ENCODE measurements at regions not wholly inside any gene's neighbourhood (a gene's known extent, or its start where the extent isn't known, plus 50 kb on each side); places are given as distances from the start of the nearest gene placed in this dataset.

- H3K9me2 ChIP-seq (ENCODE audit: insufficient read depth, low read length): no peaks in the 10 kb centered on the region
- no peaks in the 10 kb centered on the region for H3K27me3 ChIP-seq (ENCODE audit: insufficient read depth, low read depth, low read length)
- H4K20me1 ChIP-seq (ENCODE audit: insufficient read depth): no peaks in the 10 kb centered on the region
- no peak overlapping the region for H3K4me2 ChIP-seq (ENCODE audit: low read length)
- no peak overlapping the region for H3K27ac ChIP-seq (ENCODE audit: low read length)
- H3K79me2 ChIP-seq (replicated peaks; ENCODE audit: insufficient read depth, low read length): no peaks in the 10 kb centered on the region
- H3K4me3 ChIP-seq (ENCODE audit: low read length): no peak overlapping the region
- H3F3A ChIP-seq (ENCODE audit: insufficient read depth, low read length, poor library complexity, severe bottlenecking): no peaks in the 10 kb centered on the region
- H3K36me3 ChIP-seq (ENCODE audit: insufficient read depth, low read length): no peaks in the 10 kb centered on the region
- H3K9me3 ChIP-seq (ENCODE audit: low read length): no peaks in the 10 kb centered on the region
- H2AFZ ChIP-seq (ENCODE audit: low read depth, low read length): no peak overlapping the region
- no peak for TF ChIP-seq EZH2 (IDR thresholded peaks at IDR 0.05; ENCODE audit: borderline replicate concordance, insufficient read depth, low read length, poor library complexity, severe bottlenecking)
- no peak for TF ChIP-seq EP300 (conservative IDR thresholded peaks at IDR 0.05; ENCODE audit: poor library complexity, severe bottlenecking)
- TF ChIP-seq POLR2AphosphoS5 (IDR thresholded peaks at IDR 0.05): no peak
- no peak for TF ChIP-seq SMC3 (conservative IDR thresholded peaks at IDR 0.05; ENCODE audit: poor library complexity)
- no peak for TF ChIP-seq MXI1 (conservative IDR thresholded peaks at IDR 0.05; ENCODE audit: poor library complexity, severe bottlenecking)
- TF ChIP-seq, protein P1, sequence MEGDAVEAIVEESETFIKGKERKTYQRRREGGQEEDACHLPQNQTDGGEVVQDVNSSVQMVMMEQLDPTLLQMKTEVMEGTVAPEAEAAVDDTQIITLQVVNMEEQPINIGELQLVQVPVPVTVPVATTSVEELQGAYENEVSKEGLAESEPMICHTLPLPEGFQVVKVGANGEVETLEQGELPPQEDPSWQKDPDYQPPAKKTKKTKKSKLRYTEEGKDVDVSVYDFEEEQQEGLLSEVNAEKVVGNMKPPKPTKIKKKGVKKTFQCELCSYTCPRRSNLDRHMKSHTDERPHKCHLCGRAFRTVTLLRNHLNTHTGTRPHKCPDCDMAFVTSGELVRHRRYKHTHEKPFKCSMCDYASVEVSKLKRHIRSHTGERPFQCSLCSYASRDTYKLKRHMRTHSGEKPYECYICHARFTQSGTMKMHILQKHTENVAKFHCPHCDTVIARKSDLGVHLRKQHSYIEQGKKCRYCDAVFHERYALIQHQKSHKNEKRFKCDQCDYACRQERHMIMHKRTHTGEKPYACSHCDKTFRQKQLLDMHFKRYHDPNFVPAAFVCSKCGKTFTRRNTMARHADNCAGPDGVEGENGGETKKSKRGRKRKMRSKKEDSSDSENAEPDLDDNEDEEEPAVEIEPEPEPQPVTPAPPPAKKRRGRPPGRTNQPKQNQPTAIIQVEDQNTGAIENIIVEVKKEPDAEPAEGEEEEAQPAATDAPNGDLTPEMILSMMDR (IDR thresholded peaks at IDR 0.05; ENCODE audit: poor library complexity, severe bottlenecking): no peak
- TF ChIP-seq TAF1 (IDR thresholded peaks at IDR 0.05; ENCODE audit: low read depth): no peak
- no peak for TF ChIP-seq RAD21 (conservative IDR thresholded peaks at IDR 0.05)
- no peak for TF ChIP-seq REST (IDR thresholded peaks at IDR 0.05; ENCODE audit: borderline replicate concordance)
- H3K9ac ChIP-seq (ENCODE audit: low read length): no peak overlapping the region
Observed at GRCh38 chr20:52708137-52708536, 264.0 kb upstream of the TSHZ2 start.

- Histone ChIP-seq H4K20me1 (ENCODE audit: insufficient read depth) (no peaks in the 10 kb centered on the region), H3K36me3 (ENCODE audit: insufficient read depth, low read length) (no peaks in the 10 kb centered on the region), H3K4me3 (ENCODE audit: low read length) (no peak overlapping the region), H3K9ac (ENCODE audit: low read length) (no peak overlapping the region), H3K9me3 (ENCODE audit: low read length) (no peaks in the 10 kb centered on the region), H3K79me2 (replicated peaks; ENCODE audit: insufficient read depth, low read length) (no peaks in the 10 kb centered on the region), H2AFZ (ENCODE audit: low read depth, low read length) (no peak overlapping the region), H3K27me3 (ENCODE audit: insufficient read depth, low read depth, low read length) (no peaks in the 10 kb centered on the region), H3K4me2 (ENCODE audit: low read length) (no peak overlapping the region), H3K9me2 (ENCODE audit: insufficient read depth, low read length) (no peaks in the 10 kb centered on the region), H3F3A (ENCODE audit: insufficient read depth, low read length, poor library complexity, severe bottlenecking) (no peaks in the 10 kb centered on the region), H3K27ac (ENCODE audit: low read length) (no peak overlapping the region)
- TF ChIP-seq RAD21 (conservative IDR thresholded peaks at IDR 0.05) (no peak), REST (IDR thresholded peaks at IDR 0.05; ENCODE audit: borderline replicate concordance) (no peak)
Observed at GRCh38 chr20:52704553-52704952, 267.6 kb upstream of the TSHZ2 start.
